GM15510 (cell line): ENCODE measurements at regions not wholly inside any gene's neighbourhood (a gene's known extent, or its start where the extent isn't known, plus 50 kb on each side); places are given as distances from the start of the nearest gene placed in this dataset.

Experiments
- POLR2A ChIP-seq: IDR thresholded peaks from 3 replicates; pipeline ENCODE4 v1.6.1; 2011; ENCODE audit warnings: borderline replicate concordance; ENCODE audit not compliant: insufficient read length; ENCODE audit errors: extremely low read depth

GRCh38 chr2:134078354-134078753 is 175.5 kb upstream of the MGAT5 start:
- TF ChIP-seq POLR2A = no peak

- no peak for TF ChIP-seq POLR2A
Measured at GRCh38 chr2:134079373-134079772, 174.5 kb upstream of the MGAT5 start.

- no peak for TF ChIP-seq POLR2A
Measured at GRCh38 chr2:134080386-134081089, 173.3 kb upstream of the MGAT5 start.

- TF ChIP-seq POLR2A = no peak
Measured at GRCh38 chr2:134081238-134081938, 172.5 kb upstream of the MGAT5 start.

GRCh38 chr2:134083548-134083947 is 170.3 kb upstream of the MGAT5 start:
- no peak for TF ChIP-seq POLR2A

GRCh38 chr2:134086594-134087219 is 167.2 kb upstream of the MGAT5 start:
- TF ChIP-seq POLR2A = no peak

GRCh38 chr2:134087371-134087921 is 166.4 kb upstream of the MGAT5 start:
- TF ChIP-seq POLR2A = no peak

GRCh38 chr2:134089454-134089853 is 164.4 kb upstream of the MGAT5 start:
- TF ChIP-seq POLR2A = no peak

GRCh38 chr2:134097740-134098139 is 156.1 kb upstream of the MGAT5 start:
- no peak for TF ChIP-seq POLR2A

- TF ChIP-seq POLR2A = no peak
Measured at GRCh38 chr2:134098321-134098720, 155.6 kb upstream of the MGAT5 start.

- no peak for TF ChIP-seq POLR2A
Measured at GRCh38 chr2:134099273-134099672, 154.6 kb upstream of the MGAT5 start.

- TF ChIP-seq POLR2A = no peak
Measured at GRCh38 chr2:134103196-134103595, 150.7 kb upstream of the MGAT5 start.

- no peak for TF ChIP-seq POLR2A
Measured at GRCh38 chr2:134104754-134105153, 149.1 kb upstream of the MGAT5 start.

- no peak for TF ChIP-seq POLR2A
Measured at GRCh38 chr2:134107402-134107801, 146.5 kb upstream of the MGAT5 start.

- no peak for TF ChIP-seq POLR2A
Measured at GRCh38 chr2:134108113-134108512, 145.8 kb upstream of the MGAT5 start.

- no peak for TF ChIP-seq POLR2A
Measured at GRCh38 chr2:134109246-134109645, 144.6 kb upstream of the MGAT5 start.

- no peak for TF ChIP-seq POLR2A
Measured at GRCh38 chr2:134109725-134110124, 144.1 kb upstream of the MGAT5 start.

- TF ChIP-seq POLR2A = no peak
Measured at GRCh38 chr2:134110532-134110931, 143.3 kb upstream of the MGAT5 start.
